ENCODE measurements at regions not wholly inside any gene's neighbourhood (a gene's known extent, or its start where the extent isn't known, plus 50 kb on each side); places are given as distances from the start of the nearest gene placed in this dataset.

GRCh38 chr4:38562751-38563198, 101.2 kb upstream of the KLF3 start:
- Histone ChIP-seq H3K27ac (no peak overlapping the region), H3K27me3 (replicated peaks; ENCODE audit: insufficient read depth) (no peaks in the 10 kb centered on the region), H3K9me3 (no peaks in the 10 kb centered on the region), H3K4me1 (ENCODE audit: control insufficient read depth in 1 of 2, low read depth in 2 of 2) (peaks cover 9 to 22% of the 10 kb centered on the region in 2 donors), H3K36me3 (no peaks in the 10 kb centered on the region), H3K4me3 (no peak overlapping the region)
- ATAC-seq (ENCODE audit: insufficient number of reproducible peaks, low FRiP score, low read depth), result no peak
- DNase-seq (ENCODE audit: low spot score), result no peak
- TF ChIP-seq CTCF (IDR thresholded peaks at IDR 0.05), result no peak

- Histone ChIP-seq H3K27me3 (replicated peaks; ENCODE audit: insufficient read depth) (no peaks in the 10 kb centered on the region), H3K27ac (no peak overlapping the region), H3K9me3 (no peaks in the 10 kb centered on the region), H3K4me1 (ENCODE audit: control insufficient read depth in 1 of 2, low read depth in 2 of 2) (peaks cover 9 to 22% of the 10 kb centered on the region in 2 donors), H3K4me3 (no peak overlapping the region), H3K36me3 (no peaks in the 10 kb centered on the region)
- TF ChIP-seq CTCF (IDR thresholded peaks at IDR 0.05), result no peak
- no peak for ATAC-seq (ENCODE audit: insufficient number of reproducible peaks, low FRiP score, low read depth)
- no peak for DNase-seq (ENCODE audit: low spot score)
Measured at GRCh38 chr4:38563707-38564495, 100.1 kb upstream of the KLF3 start.

- Histone ChIP-seq H3K9me3 (no peaks in the 10 kb centered on the region), H3K36me3 (no peaks in the 10 kb centered on the region), H3K4me3 (no peak overlapping the region), H3K27me3 (replicated peaks; ENCODE audit: insufficient read depth) (no peaks in the 10 kb centered on the region), H3K4me1 (ENCODE audit: control insufficient read depth in 1 of 2, low read depth in 2 of 2) (peaks cover 9 to 22% of the 10 kb centered on the region in 2 donors), H3K27ac (no peak overlapping the region)
- TF ChIP-seq CTCF (IDR thresholded peaks at IDR 0.05), result no peak
- ATAC-seq (ENCODE audit: insufficient number of reproducible peaks, low FRiP score, low read depth) (no peak), DNase-seq (ENCODE audit: low spot score) (no peak)
Measured at GRCh38 chr4:38565271-38566199, 98.5 kb upstream of the KLF3 start.

DNA sequence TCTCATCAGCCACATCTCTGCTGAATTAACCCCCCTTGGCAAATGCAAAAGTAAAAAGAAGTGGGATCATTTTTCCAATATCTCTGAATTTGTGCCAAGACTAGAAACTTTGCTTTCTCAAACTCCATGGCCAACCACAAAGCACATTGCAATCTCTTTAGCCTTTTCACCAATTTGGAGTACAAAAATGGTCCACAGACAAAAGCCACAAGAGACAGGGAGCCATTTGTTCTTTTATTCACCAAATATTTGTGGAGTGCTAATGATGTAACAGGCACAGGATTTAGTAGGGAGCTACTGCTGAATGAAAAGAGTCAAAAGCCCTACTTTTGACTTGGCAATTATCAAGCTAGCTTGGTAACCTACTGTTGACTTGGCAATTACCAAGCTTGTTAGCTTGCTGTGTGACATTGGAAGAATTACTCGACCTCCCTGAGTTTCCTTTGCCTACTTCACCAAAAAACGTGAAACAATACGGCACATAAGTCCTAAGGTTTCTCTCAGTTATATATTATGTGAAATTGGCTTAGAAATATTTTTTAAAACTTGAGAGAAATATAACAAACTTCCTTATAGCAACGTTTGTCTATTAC, 97.1 kb upstream of the KLF3 start:
- ATAC-seq (ENCODE audit: insufficient number of reproducible peaks, low FRiP score, low read depth) (no peak), DNase-seq (ENCODE audit: low spot score) (no peak)
- Histone ChIP-seq H3K9me3 (no peaks in the 10 kb centered on the region), H3K27ac (no peak overlapping the region), H3K36me3 (no peaks in the 10 kb centered on the region), H3K27me3 (replicated peaks; ENCODE audit: insufficient read depth) (no peaks in the 10 kb centered on the region), H3K4me1 (ENCODE audit: control insufficient read depth in 1 of 2, low read depth in 2 of 2) (peaks cover 9 to 22% of the 10 kb centered on the region in 2 donors), H3K4me3 (no peak overlapping the region)
- TF ChIP-seq CTCF (IDR thresholded peaks at IDR 0.05), result no peak

- Histone ChIP-seq H3K4me3 (no peak overlapping the region), H3K27me3 (replicated peaks; ENCODE audit: insufficient read depth) (no peaks in the 10 kb centered on the region), H3K9me3 (no peaks in the 10 kb centered on the region), H3K4me1 (ENCODE audit: control insufficient read depth in 1 of 2, low read depth in 2 of 2) (peaks cover 9 to 22% of the 10 kb centered on the region in 2 donors), H3K36me3 (no peaks in the 10 kb centered on the region), H3K27ac (no peak overlapping the region)
- DNase-seq (ENCODE audit: low spot score) (no peak), ATAC-seq (ENCODE audit: insufficient number of reproducible peaks, low FRiP score, low read depth) (no peak)
- TF ChIP-seq CTCF (IDR thresholded peaks at IDR 0.05), result no peak
Measured at GRCh38 chr4:38567457-38567856, 96.5 kb upstream of the KLF3 start.
